Right ventricle myocardium inferior (tissue), 1 donor: ENCODE measurements at regions not wholly inside any gene's neighbourhood (a gene's known extent, or its start where the extent isn't known, plus 50 kb on each side); places are given as distances from the start of the nearest gene placed in this dataset.
"Not testable (repeated sequence)": the region's sequence is repeated elsewhere in the genome, so short reads cannot be mapped to it uniquely, and the experiment has no call there.

ENCODE experiments used
- ATAC-seq: fragments of 200-7000 bp; cut with Tn5 transposase; one replicate; pipeline ENCODE4 v1.9.1; 2020; ENCODE audit warnings: mild to moderate bottlenecking, moderate library complexity
- DNase-seq: peaks from one replicate; pipeline ENCODE4 v3.0.0; 2021; ENCODE audit errors: missing footprints
- intact Hi-C: fragments of 100-400 bp; cut with DNase I; formaldehyde crosslinking; loops from one replicate; pipeline ENCODE4 v1.11.0; 2022
- donor health status: DM: no; HTN: yes; CAD: no; lungs with severe emphysema.

DNA sequence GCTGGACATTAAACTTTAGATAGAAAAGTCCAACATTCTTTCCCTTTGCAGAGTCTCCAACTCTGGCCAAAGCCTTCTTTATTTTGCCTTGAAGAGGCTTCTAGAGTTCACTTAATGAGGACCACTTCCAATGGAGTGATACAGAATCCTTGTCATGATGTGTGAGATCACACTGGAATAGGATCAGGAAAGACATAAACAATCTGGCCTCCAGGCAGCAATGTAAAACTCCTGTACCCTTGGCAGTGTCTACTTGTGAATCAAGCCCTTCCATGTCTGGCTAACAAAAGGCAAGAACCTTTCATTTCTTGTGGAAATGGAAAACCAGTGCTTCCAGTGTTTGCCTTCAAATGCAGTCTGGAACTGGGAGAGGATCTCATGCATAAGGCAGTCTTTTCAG, 56.5 kb upstream of the FIBIN start:
- ATAC-seq (no peak), DNase-seq (no peak)
- intact Hi-C loops: no loop called here

GRCh38 chr11:26940501-26940900, 53.4 kb upstream of the FIBIN start:
- DNase-seq, ATAC-seq: not testable (repeated sequence)
- intact Hi-C loops: loop anchor here (10.0 kb wide), 1 partner anchor 76 kb away; no protein-coding TSS in a partner anchor

DNA sequence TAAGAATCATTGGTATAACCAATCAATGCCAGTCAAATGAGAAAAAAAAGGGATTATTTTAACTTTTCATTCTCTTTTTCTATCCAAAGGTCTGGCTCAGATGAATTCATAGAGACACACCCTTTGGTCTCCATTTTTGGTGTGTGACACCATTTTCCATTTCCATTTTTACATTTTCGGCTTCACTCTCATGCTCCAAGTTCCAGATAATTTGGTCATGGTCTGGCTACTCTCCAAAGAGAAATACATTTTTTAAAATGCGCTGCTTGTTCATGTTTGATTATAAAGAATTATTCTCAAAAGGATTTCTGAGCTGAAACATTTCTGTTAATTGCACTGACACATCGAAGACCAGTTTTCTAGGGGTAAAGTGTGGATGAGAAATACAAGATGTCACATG, 51.6 kb upstream of the FIBIN start:
- ATAC-seq (no peak), DNase-seq (no peak)
- intact Hi-C loops: loop anchor here (10.0 kb wide), 1 partner anchor 78 kb away; no protein-coding TSS in a partner anchor

DNA sequence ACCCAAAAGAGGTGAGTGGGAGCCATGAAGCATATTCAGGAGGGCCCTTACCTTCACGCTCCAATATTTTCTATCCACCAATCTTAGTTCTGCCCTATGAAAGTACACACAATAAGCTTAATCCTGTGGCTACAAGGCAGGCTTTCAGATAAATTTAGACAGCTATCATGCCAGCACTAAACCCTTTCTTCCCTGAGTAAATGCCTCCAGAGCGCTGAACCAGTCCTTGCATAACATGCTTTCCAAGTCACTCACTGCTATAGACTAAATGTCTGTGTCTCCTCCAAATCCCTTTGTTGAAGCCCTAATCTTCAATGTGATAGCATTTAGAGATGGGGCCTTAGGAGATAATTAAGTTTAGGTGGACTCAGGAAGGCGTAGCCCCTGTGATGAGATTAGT, 50.3 kb upstream of the FIBIN start:
- ATAC-seq (no peak), DNase-seq (no peak)
- intact Hi-C loops: loop anchor here (10.0 kb wide), 1 partner anchor 79 kb away; no protein-coding TSS in a partner anchor
